NCI-H146 treated with DMSO at 0.1 percent for 48 hours (cell line): ENCODE measurements at regions not wholly inside any gene's neighbourhood (a gene's known extent, or its start where the extent isn't known, plus 50 kb on each side); places are given as distances from the start of the nearest gene placed in this dataset.

Experiments used
- DNase-seq: peaks from one replicate; lab custom pipeline; 2025; ENCODE audit not compliant: unreplicated experiment; lab: John Stamatoyannopoulos, UW

- no peak for DNase-seq
These were observed 475.4 kb downstream of the PTPRU start for GRCh38 chr1:29711582-29712283.

DNA sequence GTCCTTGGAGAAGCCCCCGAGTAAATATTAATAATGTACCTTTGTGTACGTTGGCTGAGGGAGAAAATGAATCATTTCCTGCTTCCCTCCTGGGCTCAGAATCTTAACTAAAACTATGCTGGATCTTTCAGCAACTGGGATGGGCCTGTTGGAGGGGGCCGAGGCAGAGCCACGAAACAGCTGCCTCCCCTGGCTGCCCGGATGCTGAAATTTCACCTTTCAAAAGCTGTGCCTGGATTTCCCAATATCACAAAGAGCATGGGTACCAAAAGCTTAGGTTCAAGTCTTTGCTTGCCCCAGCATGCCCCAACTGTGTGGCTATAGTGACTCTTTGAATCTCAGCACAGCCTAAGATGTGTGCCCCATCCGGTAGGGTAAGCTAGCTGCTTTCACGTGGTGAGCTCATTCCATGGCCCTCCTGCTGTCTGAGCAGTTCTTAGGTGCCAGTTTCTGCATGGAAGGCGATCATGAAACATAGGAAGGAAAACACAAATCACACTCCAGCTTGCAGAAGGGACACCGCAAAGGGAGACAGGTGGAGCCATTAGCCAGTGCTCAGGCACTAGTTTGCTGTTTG is 473.5 kb downstream of the PTPRU start:
- no peak for DNase-seq

DNA sequence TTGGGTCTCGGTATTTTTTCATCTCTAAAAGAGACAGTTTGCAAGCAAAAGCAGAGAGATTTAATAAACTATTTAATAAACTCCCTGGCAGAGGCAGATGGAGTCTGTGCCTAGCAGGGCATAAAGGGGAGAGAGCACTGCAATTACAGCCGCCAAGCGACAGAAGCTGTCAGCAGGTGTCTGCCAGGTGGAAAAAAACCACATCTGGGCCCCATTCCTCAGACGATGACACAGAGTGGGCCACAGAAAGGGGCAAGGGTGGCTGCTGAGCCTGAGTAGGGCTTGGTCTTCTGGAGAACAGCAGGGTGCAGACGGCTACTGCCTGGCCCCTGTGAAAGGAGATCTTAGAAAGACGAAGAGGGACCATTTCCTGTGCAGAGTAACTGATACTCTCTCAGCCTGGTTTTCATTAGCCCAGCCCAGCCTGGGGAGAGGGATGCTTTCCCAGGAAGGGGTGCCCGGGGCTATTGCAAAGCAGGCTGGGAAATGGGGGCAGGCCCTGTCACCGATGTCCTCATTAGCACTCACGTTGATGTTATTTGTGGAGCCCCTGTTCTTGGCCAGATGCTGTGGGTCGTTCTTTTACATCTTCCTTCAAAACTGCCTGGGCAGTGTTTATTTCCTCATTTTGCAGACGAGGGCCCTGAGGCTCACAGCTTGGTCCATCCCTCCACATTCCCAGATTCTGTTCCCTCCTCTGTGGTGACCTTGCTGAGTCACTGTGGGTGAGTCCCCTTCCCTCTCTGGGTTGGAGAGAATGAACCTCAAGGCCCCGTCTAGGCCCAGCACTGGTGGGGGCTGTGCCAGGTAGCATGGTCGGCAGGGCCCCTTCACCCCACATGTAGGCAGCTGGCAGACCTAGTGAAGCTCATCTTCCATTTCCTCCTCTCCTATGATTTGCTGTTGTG is 472.7 kb downstream of the PTPRU start:
- no peak for DNase-seq

GRCh38 chr1:29708381-29708780 is 472.1 kb downstream of the PTPRU start:
- no peak for DNase-seq

- no peak for DNase-seq
These were observed 471.5 kb downstream of the PTPRU start for GRCh38 chr1:29707796-29708195.

DNA sequence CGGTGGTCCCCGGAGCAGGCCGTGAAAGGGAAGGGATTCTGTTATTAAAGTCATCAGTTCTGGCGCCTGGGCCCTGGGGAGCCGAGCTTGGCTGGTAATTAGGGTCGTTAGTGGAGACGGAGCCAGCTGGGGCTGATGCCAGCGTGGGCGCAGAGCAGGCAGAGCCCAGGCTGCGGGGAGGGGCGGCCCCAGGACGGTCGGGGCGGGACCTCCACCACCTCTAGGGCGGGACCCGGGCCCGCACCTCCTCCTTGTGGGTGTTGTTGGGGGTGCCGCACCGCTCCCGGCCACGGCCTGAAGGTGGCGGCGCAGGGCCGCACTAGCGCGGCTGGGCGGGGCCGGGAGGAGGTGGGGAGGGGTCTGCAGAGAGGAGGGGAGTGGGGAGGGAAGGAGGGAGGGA is 470.6 kb downstream of the PTPRU start:
- no peak for DNase-seq

DNA sequence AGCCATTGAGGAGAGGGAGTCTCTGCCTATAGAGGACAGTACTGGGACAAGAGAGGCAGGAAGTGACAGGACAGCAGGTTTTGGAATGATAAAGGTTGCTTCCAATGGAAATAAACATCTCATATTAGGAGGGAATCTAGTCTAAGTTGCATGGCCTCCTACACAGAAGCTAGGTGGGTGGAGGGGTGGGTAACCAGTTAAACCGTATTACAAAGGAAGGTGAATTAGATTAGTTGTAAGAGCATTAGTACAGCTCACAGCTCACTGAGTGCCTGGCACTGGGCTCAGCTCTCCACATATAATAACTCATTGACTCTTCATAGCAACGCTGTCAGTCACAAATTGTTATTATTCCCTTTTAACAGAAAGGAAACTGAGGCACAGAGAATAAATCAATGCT is 468.1 kb downstream of the PTPRU start:
- DNase-seq = no peak

- no peak for DNase-seq
These were observed 467.5 kb downstream of the PTPRU start for GRCh38 chr1:29703596-29704370.

DNA sequence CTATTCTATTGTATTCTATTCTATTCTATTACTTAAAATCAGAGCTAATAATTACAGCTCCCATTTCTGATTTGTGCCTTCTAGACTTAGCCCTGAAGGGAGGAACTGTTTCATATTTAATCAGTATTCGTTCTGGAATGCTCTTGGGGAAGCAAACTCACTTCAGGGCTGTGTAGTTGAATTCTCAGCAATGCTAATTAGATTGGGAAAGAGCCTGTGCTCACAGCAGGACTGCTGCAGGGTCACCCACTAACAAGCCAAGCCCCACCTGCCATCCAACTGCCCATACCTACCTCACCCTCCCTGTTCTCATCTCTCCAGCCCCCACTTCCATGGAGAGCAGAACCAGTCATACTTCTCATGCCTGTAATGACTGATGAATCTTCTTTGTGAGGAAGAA is 464.2 kb downstream of the PTPRU start:
- DNase-seq = no peak

DNA sequence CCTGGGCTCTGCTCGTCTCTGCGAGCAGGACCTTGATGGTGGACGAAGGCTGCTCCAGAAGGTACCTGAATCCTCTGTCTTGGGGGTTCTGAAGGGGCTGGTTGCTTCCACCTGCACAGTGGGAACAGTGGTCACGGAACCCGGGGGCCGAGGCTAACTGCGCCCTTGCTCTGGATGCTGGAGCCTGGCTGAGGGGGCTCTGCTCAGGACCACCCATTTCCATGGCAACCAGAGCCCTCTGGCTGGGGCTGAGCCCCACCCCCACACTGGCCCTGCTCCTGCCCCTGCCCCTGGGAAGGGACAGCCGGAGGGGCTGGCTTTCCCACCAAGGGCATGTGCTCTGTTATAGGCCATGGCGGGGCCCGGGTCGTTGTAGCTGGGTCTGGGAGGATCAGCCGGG is 462.3 kb downstream of the PTPRU start:
- DNase-seq = no peak

DNA sequence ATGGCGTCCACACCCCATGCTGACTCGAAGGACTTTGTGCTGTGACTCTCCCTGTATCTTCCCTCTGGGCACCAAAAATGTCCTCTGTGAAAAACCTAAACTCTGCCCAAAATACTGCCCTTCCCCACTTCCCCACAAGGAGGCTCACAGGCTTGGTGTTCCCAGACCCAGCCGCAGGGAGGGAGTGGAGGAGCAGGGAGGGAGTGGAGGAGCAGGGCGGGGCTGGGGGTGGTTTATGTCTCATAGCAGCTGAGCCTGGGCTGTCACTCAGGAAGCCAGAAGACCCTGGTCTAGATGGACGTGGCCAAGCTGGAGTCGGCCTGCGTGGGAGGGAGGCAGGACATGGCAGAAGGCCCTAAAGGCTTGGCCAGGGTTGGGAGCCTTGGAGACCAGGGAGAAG is 461.7 kb downstream of the PTPRU start:
- DNase-seq = no peak

DNA sequence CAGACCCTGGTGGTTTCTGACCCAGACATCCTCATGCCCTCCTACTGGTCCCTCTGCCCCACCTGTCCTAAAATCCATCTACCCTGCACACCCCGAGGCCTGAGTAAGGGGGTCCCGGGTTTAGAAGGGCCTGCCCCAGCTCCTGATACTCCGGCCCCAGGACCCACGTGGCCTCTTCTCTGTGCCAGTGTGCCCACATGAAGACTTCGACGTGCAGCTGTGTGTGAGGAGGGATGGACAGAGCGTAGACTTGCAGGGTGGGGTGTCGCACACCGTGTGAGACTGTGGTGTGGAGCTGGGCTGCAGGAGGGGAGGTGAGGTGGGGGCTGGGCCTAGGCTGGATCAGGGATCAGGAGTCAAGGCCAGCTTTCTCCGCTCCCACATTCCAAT is 461.1 kb downstream of the PTPRU start:
- no peak for DNase-seq

- no peak for DNase-seq
These were observed 460.5 kb downstream of the PTPRU start for GRCh38 chr1:29696656-29697390.

DNA sequence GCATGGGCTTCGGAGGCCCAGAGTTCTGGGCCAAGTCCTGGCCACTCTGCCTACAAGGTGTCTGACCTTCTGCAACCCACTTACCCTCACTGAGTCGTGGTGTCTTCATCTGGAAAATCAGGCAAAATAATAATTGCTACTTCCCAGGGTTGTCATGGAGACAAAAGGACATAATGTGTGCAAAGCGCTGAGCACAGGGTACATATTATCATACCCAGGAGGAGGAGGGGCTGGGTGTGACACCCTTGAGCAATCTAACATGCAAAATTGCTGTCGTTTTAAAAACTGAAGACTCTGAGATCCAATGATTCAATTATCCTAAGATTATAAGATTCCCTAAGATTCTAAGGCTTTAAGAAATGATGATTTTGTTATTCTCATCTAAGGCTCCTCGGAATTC is 459.5 kb downstream of the PTPRU start:
- no peak for DNase-seq

DNA sequence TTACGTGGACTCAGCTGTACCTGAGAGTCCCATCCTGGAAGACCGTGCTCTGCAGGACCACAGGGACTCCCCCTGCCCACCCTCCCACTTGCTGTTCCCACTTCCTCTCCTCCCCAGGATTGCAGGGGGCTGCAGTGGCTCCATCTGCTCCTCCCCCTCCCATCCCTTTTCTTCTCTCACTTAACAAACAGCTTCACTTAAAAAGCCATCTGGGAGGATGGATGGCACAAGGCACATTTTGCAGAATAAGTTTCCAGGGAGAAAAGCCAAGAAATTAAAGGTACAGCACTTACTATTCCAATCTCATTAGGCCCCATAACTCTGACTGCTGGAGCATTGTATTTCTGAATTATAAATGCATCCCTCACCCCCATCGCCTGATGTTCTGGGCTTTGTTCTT is 458.7 kb downstream of the PTPRU start:
- no peak for DNase-seq

GRCh38 chr1:29691499-29691898 is 455.2 kb downstream of the PTPRU start:
- DNase-seq = no peak

GRCh38 chr1:29690156-29690555 is 453.8 kb downstream of the PTPRU start:
- no peak for DNase-seq

- no peak for DNase-seq
These were observed 453.2 kb downstream of the PTPRU start for GRCh38 chr1:29689372-29690030.

- DNase-seq = no peak
These were observed 452.4 kb downstream of the PTPRU start for GRCh38 chr1:29688471-29689365.
